ENCODE measurements at regions not wholly inside any gene's neighbourhood (a gene's known extent, or its start where the extent isn't known, plus 50 kb on each side); places are given as distances from the start of the nearest gene placed in this dataset.

GRCh38 chr11:57901278-57901677 is 122.4 kb upstream of the OR9Q1 start:
- TF ChIP-seq SUZ12 (IDR thresholded peaks at IDR 0.05; ENCODE audit: extremely low read depth, insufficient read depth, insufficient read length), result no peak
- no peak for TF ChIP-seq ZNF274 (IDR thresholded peaks at IDR 0.05; ENCODE audit: low read depth, low read length)
- no peak for TF ChIP-seq YY1 (IDR thresholded peaks at IDR 0.05; ENCODE audit: insufficient read depth, insufficient read length)

All from NT2/D1 (cell line).